GM23338 (cell line): ENCODE measurements at regions not wholly inside any gene's neighbourhood (a gene's known extent, or its start where the extent isn't known, plus 50 kb on each side); places are given as distances from the start of the nearest gene placed in this dataset.

Source experiments
- ATAC-seq: fragments of 200-7000 bp; cut with Tn5 transposase; 3 replicates; pipeline ENCODE4 v1.9.1; 2020
- DNase-seq: peaks from one replicate; pipeline ENCODE4 v3.0.0-alpha.2; 2015; ENCODE audit warnings: low spot score
- H2AFZ ChIP-seq: fragments of 200-600 bp; sonication (generic); 2 replicates; pipeline ENCODE4 v1.8.0; 2016; ENCODE audit warnings: antibody characterized with exemption, mild to moderate bottlenecking, moderate library complexity
- H3F3A ChIP-seq: fragments of 200-600 bp; sonication (generic); replicated peaks from 2 replicates; pipeline ENCODE4 v1.8.0; 2017; ENCODE audit warnings: antibody characterized with exemption, mixed run types, low read depth
- H3K27ac ChIP-seq: fragments of 200-600 bp; sonication (generic); 2 replicates; pipeline ENCODE4 v1.6.1; 2016; ENCODE audit warnings: low read depth
- H3K27me3 ChIP-seq: fragments of 200-600 bp; sonication (generic); 2 replicates; pipeline ENCODE4 v1.8.0; 2016; ENCODE audit warnings: mild to moderate bottlenecking, mixed run types, moderate library complexity; ENCODE audit not compliant: insufficient read depth
- H3K36me3 ChIP-seq: fragments of 200-600 bp; sonication (generic); 2 replicates; pipeline ENCODE4 v1.8.0; 2016; ENCODE audit warnings: mild to moderate bottlenecking; ENCODE audit not compliant: insufficient read depth
- H3K4me1 ChIP-seq: fragments of 200-600 bp; sonication (generic); 2 replicates; pipeline ENCODE4 v1.8.0; 2016; ENCODE audit warnings: mild to moderate bottlenecking, moderate library complexity; ENCODE audit not compliant: insufficient read depth
- H3K4me2 ChIP-seq: fragments of 200-600 bp; sonication (generic); 2 replicates; pipeline ENCODE4 v1.7.1; 2017; ENCODE audit warnings: mixed run types
- H3K4me3 ChIP-seq: fragments of 200-600 bp; sonication (generic); 2 replicates; pipeline ENCODE4 v1.6.1; 2016; ENCODE audit warnings: mixed run types
- H3K79me2 ChIP-seq: fragments of 200-600 bp; sonication (generic); replicated peaks from 2 replicates; pipeline ENCODE4 v1.8.0; 2017; ENCODE audit warnings: mild to moderate bottlenecking; ENCODE audit not compliant: insufficient read depth
- H3K9me2 ChIP-seq: fragments of 200-600 bp; sonication (generic); 2 replicates; pipeline ENCODE4 v1.8.0; 2017; ENCODE audit not compliant: insufficient read depth
- H4K20me1 ChIP-seq: fragments of 200-600 bp; sonication (generic); replicated peaks from 2 replicates; pipeline ENCODE4 v1.8.0; 2017; ENCODE audit warnings: mild to moderate bottlenecking; ENCODE audit not compliant: insufficient read depth
- H3K27ac Mint-ChIP-seq: 2 replicates; pipeline ENCODE4 v1.8.0; 2020; ENCODE audit warnings: inconsistent platforms, mild to moderate bottlenecking, moderate library complexity, mixed read lengths
- H3K27me3 Mint-ChIP-seq: 3 replicates; pipeline ENCODE4 v1.8.0; 2022; ENCODE audit warnings: low read depth, mild to moderate bottlenecking, moderate library complexity, mixed read lengths, inconsistent platforms; ENCODE audit not compliant: insufficient read depth, poor library complexity
- H3K36me3 Mint-ChIP-seq: 3 replicates; pipeline ENCODE4 v1.8.0; 2021; ENCODE audit warnings: low read depth, mild to moderate bottlenecking, inconsistent platforms, moderate library complexity, mixed read lengths
- H3K4me1 Mint-ChIP-seq: 3 replicates; pipeline ENCODE4 v1.8.0; 2020; ENCODE audit warnings: mild to moderate bottlenecking, inconsistent platforms, mixed read lengths
- H3K4me3 Mint-ChIP-seq: 3 replicates; pipeline ENCODE4 v1.8.0; 2021; ENCODE audit warnings: moderate library complexity, mild to moderate bottlenecking, inconsistent platforms, mixed read lengths
- H3K9me3 Mint-ChIP-seq: 3 replicates; pipeline ENCODE4 v1.8.0; 2020; ENCODE audit warnings: moderate library complexity, mild to moderate bottlenecking, inconsistent platforms, mixed read lengths
- CREB1 ChIP-seq: fragments of 250-450 bp; sonication (Bioruptor Pico); IDR thresholded peaks from 2 replicates; pipeline ENCODE4 v1.5.0; 2020; ENCODE audit warnings: low read depth, mild to moderate bottlenecking, moderate library complexity
- CTCF ChIP-seq, 2 experiments: fragments of 200-600 bp in 1 of 2; sonication (generic) in 1 of 2; conservative IDR thresholded peaks; 2 replicates each; pipeline versions ENCODE4 v1.5.1 to v1.6.1; 2016 to 2017; ENCODE audit warnings: antibody characterized with exemption in 2 of 2, low read depth in 2 of 2, mild to moderate bottlenecking in 2 of 2, moderate library complexity in 1 of 2
- EZH2phosphoT487 ChIP-seq: fragments of 200-600 bp; sonication (generic); IDR thresholded peaks from one replicate; pipeline ENCODE4 v1.8.1; 2018; ENCODE audit warnings: antibody characterized with exemption; ENCODE audit not compliant: unreplicated experiment
- JUNB ChIP-seq: IDR thresholded peaks from one replicate; pipeline ENCODE4 v1.6.1; 2016; ENCODE audit warnings: antibody characterized with exemption; ENCODE audit not compliant: unreplicated experiment
- POLR2AphosphoS5 ChIP-seq: IDR thresholded peaks from 2 replicates; pipeline ENCODE4 v1.6.1; 2016; ENCODE audit warnings: antibody characterized with exemption, low read depth
- REST ChIP-seq: IDR thresholded peaks from one replicate; pipeline ENCODE4 v1.6.1; 2018; ENCODE audit warnings: antibody characterized with exemption; ENCODE audit not compliant: unreplicated experiment
- STAT1 ChIP-seq: IDR thresholded peaks from one replicate; pipeline ENCODE4 v1.6.1; 2016; ENCODE audit warnings: antibody characterized with exemption; ENCODE audit not compliant: unreplicated experiment
- ZNF114 ChIP-seq: fragments of 250-450 bp; sonication (Bioruptor Pico); IDR thresholded peaks from 2 replicates; pipeline ENCODE4 v1.5.0; 2020; ENCODE audit warnings: mild to moderate bottlenecking, moderate library complexity
- ZNF331 ChIP-seq: fragments of 250-450 bp; sonication (Bioruptor Pico); IDR thresholded peaks from 2 replicates; pipeline ENCODE4 v1.5.0; 2020; ENCODE audit warnings: low read depth, mild to moderate bottlenecking, moderate library complexity

GRCh38 chr10:90337316-90337715 is 520.5 kb downstream of the HTR7 start:
- Histone ChIP-seq H4K20me1 (no peaks in the 10 kb centered on the region), H3K36me3 (no peaks in the 10 kb centered on the region), H3K27me3 (no peaks in the 10 kb centered on the region), H3K4me1 (no peaks in the 10 kb centered on the region), H3K27ac (no peak overlapping the region), H3K79me2 (no peaks in the 10 kb centered on the region), H2AFZ (no peak overlapping the region), H3K4me2 (no peak overlapping the region), H3K4me3 (no peak overlapping the region), H3K9me2 (peaks cover under 1% of the 10 kb centered on the region; the same call in 1 of the 2 replicates), H3F3A (no peaks in the 10 kb centered on the region)
- Mint-ChIP-seq H3K4me1 (no peaks in the 10 kb centered on the region), H3K4me3 (no peak overlapping the region), H3K36me3 (no peaks in the 10 kb centered on the region), H3K27me3 (no peaks in the 10 kb centered on the region), H3K27ac (no peak overlapping the region), H3K9me3 (no peaks in the 10 kb centered on the region)
- DNase-seq = no peak
- ATAC-seq = no peak
- TF ChIP-seq CREB1 (no peak), POLR2AphosphoS5 (no peak), CTCF (conservative IDR thresholded peaks at IDR 0.05; ENCODE audit: low read depth in 2 of 2) (no peak), ZNF114 (CRISPR knock-in tag) (no peak)

GRCh38 chr10:90342480-90342879 is 515.4 kb downstream of the HTR7 start:
- no peaks in the 10 kb centered on the region for H3K36me3 ChIP-seq
- H3K36me3 Mint-ChIP-seq = no peaks in the 10 kb centered on the region
- H3F3A ChIP-seq = no peaks in the 10 kb centered on the region
- no peaks in the 10 kb centered on the region; the same call in 1 of the 2 replicates for H3K9me2 ChIP-seq
- no peaks in the 10 kb centered on the region for H3K27me3 Mint-ChIP-seq
- no peak overlapping the region for H3K4me2 ChIP-seq
- no peak overlapping the region for H3K4me3 ChIP-seq
- no peak overlapping the region for H2AFZ ChIP-seq
- no peaks in the 10 kb centered on the region for H4K20me1 ChIP-seq
- ATAC-seq (no peak), DNase-seq (no peak)
- H3K79me2 ChIP-seq = no peaks in the 10 kb centered on the region
- H3K27ac ChIP-seq = no peak overlapping the region
- H3K27me3 ChIP-seq = no peaks in the 10 kb centered on the region
- H3K4me3 Mint-ChIP-seq = no peak overlapping the region
- peaks cover 5% of the 10 kb centered on the region; the same call in 1 of the 2 replicates for H3K4me1 ChIP-seq
- H3K9me3 Mint-ChIP-seq = no peaks in the 10 kb centered on the region
- no peak overlapping the region for H3K27ac Mint-ChIP-seq
- H3K4me1 Mint-ChIP-seq = peaks cover 11% of the 10 kb centered on the region
- no peak for TF ChIP-seq CREB1
- no peak for TF ChIP-seq STAT1
- no peak for TF ChIP-seq ZNF331 (CRISPR knock-in tag)
- no peak for TF ChIP-seq CTCF (conservative IDR thresholded peaks at IDR 0.05; ENCODE audit: low read depth in 2 of 2)
- no peak for TF ChIP-seq REST
- TF ChIP-seq POLR2AphosphoS5 = no peak
- no peak for TF ChIP-seq ZNF114 (CRISPR knock-in tag)
- no peak for TF ChIP-seq JUNB
- TF ChIP-seq EZH2phosphoT487 = no peak
